KG1 (cell line): ENCODE measurements at regions not wholly inside any gene's neighbourhood (a gene's known extent, or its start where the extent isn't known, plus 50 kb on each side); places are given as distances from the start of the nearest gene placed in this dataset.
"Not testable (repeated sequence)": the region's sequence is repeated elsewhere in the genome, so short reads cannot be mapped to it uniquely, and the experiment has no call there.

Source experiments
- DNase-seq: peaks from one replicate; lab custom pipeline; 2025; lab: John Stamatoyannopoulos, UW

- DNase-seq, result no peak
Measured at GRCh38 chr14:97029800-97030199, 232.6 kb downstream of the VRK1 start.

- DNase-seq, result no peak
Measured at GRCh38 chr14:97031530-97031929, 234.3 kb downstream of the VRK1 start.

DNA sequence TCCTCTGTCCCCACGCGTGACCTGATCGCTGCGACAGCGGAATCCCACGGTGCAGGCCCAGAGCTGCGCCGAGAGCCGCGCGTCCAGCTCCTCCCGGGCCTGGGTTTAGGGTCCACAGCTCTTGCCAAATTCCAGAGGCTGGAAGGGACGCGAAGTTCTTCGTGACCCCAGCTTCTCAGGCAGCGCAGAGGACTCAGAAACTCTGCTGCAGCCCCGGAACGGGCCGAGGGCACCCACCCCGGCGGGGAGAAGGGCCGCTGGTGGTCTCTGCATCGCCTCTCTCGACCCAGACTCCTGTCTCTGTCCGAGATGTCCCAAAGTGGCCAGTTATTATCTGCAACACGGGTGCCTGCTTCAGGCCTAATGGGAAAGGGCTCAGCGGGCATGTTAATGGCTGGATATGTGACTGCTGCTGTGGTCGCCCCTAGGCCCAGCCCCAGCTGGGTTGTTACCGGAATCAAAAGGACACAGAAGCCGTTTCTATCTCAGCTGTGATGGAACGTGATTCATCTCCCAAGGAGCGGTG is 236.4 kb downstream of the VRK1 start:
- DNase-seq, result no peak

DNA sequence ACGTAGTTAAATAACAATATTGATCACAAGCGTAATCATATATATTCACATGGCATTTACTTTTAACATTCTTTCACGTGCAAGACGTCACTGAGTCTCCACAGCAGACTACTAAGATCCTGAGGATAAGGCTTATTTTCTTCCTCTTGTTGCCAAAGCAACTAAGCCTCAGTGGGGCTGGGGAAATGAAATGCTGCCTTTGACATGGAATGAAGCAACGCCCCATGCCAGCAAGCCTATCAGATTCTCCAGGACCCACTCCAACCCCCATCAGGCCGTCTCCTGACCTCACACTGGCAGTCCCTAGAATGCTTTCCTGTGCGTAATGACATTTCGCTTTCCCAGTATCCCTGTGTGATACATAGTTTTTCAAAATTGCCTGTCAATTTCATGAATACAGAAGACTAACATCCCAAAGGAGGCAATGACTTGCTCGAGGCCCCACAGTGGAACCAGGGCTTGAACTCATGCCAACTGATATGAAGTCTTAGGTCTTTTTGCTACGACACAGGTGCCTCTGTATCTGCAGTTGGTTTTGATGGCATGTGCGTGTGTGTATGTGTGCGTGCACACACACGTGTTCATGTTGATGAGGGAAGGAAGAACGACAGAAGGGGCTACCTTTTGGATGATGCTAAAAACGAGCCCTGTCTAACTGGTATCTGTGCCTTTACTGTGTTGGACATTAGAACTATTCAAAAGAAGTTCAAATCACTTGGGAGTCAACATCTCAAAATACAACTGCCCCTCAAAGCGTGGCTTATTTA is 239.1 kb downstream of the VRK1 start:
- DNase-seq, result no peak

DNA sequence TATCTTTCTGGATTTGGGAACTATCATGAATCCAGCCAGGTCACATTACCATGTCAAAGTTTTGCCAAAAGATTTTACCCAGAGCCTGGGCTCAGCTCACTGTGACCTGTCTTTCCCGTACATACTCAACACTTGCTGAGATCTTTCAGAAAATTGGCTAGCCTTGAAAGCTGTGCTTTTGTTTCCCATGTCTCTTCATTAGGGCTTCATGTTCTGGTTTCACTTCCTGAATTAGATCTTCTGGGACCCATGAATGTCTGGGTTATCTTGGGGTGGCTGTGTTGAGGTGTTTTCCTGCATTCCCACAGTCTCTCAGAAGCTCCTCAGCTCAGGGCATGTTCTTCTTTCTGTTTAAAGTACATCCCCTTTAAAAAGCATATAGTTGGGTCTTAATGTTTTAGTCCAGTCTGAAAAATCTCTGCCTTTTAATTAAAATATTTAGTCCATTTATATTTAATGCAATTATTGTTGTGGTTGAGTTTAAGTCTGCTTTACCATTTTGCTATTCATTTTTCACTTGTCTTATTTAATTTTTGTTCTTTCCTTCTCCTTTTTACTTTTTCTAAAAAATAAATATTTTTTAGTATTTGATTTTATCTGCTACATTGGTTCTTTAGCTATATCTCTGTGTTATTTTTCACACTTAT is 242.7 kb downstream of the VRK1 start:
- DNase-seq, result no peak

- DNase-seq, result no peak
Measured at GRCh38 chr14:97046967-97047366, 249.8 kb downstream of the VRK1 start.

GRCh38 chr14:97052001-97052400 is 254.8 kb downstream of the VRK1 start:
- no peak for DNase-seq

GRCh38 chr14:97053941-97054340 is 256.8 kb downstream of the VRK1 start:
- no peak for DNase-seq

DNA sequence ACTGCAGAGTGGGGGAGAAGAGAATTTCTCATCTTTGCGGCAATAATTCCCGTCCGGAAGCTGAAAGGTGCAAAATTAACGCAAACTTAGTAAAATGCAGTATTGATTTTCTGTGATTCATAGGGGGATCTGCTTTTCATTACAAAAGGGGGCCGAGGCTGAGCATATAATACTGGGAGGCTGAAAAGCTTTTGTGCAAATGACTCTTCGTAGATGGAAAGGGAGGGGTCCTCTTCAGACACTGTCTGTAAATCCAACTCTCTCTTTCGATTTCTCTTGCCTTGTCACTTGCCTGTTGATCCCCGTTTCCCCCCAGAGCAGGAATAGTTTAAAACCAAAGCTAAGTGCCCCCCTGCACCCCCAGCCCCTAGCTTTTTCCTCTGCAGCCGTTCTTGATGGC is 258.2 kb downstream of the VRK1 start:
- no peak for DNase-seq

GRCh38 chr14:97056086-97056485 is 258.9 kb downstream of the VRK1 start:
- no peak for DNase-seq

DNA sequence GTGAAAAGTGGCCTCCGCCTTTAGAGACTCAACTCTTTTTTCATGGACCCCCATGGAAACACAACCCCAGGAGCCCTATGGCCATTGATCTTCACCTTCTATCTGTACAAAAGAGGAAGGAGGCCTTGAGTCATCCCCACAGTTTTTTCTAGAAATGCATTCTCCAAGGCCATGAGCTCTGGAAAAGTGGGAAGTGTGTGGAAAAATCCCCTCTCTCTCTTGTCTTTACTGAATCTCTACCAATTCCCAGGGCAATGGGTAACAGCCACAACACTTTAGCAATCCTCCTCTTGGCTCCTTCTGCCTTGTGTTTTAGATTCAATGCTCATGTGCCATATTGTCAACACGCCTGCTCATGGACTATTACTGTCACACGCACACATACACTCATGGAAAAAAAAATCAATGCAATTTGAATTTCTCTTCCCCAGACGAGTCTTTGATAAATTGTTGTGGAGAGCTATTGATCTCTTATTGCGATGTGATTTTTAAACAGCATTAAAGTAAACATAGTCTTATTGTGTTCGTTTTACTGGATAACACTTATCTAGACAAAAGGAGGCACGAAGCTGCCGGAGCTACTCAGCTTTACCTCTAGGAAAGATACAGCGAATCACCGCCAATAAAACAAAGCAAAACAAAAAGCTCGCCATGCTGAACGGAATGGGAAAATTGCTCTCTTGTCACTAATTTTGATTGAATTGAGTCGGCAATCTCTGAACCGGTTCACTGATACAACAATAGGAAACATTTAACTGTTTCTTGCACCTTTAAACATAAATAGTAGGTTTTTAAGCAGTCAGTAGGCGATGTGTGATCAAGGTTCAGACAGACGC is 260.3 kb downstream of the VRK1 start:
- DNase-seq, result no peak

DNA sequence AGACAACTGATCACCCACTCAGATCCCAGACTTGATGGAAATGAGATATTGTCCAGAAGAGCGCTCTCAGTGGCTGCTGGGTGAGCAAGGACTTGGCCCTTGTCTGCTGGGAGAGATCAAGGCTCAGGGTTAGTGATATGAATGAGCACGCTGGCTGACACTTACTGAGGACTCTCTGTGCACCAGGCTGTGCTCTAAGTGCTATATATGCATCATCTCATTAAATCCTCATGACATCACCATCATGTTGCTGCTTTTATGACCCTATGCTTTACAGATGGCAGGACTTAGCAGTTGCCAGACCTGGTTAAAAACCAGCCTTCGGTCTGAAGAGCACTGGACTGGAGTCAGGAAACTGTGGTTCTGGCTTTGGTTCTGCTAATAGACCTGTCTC is 260.9 kb downstream of the VRK1 start:
- no peak for DNase-seq

DNA sequence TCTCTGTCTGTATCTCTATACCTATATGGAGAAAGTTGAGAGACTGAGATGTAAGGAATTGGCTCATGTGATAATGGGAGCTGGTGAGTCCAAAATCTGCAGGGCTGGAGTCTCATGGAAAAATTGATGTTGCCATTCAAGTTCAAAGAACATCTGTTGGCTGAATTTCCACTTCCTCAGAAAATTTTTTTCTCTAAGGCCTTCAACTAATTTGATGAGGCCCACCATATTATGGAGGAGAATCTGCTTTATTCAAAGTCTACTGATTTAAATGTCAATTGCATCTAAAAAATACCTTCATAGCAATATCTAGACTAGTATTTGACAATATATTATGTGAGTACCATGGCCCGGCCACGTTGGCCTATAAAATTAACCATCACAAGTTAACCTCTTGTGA is 261.4 kb downstream of the VRK1 start:
- DNase-seq, result no peak

DNA sequence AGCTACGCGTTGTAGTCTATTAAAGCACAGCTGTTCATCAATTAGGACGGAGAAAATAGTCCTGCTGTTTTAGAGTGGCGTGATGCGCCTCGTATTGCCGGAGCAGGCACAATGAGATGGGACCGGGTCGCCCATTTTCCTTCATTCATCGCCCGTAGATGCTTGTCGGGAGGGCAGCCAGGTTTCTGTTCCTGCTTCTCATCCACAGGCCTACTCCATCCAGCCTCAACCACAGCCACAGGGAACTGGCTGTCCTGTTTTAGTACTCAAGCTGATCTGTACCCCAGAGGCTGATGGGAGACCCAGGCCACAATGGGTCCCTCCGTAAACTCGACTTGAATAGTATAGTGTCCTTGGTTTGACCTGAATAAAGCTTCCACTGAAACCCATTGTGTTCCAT is 264.0 kb downstream of the VRK1 start:
- DNase-seq, result no peak

DNA sequence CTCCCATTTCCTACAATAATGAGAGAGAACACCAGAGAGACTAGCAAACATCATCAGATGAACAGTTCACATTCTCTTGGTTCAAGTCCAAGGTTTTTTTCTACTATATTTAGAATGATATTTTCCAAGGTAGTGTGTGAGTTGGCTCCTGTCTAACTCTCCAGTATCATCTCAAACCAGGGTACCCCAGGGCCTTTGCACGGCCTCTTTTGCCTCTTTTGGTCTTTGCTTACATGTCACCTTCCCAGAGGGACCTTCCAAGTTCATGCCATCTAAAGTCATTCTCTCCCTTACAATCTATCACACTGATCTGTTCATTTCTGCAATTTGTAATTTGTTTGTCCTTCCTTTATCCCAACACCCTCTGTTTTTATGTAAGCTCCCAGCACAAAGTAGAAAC is 264.5 kb downstream of the VRK1 start:
- DNase-seq, result no peak

DNA sequence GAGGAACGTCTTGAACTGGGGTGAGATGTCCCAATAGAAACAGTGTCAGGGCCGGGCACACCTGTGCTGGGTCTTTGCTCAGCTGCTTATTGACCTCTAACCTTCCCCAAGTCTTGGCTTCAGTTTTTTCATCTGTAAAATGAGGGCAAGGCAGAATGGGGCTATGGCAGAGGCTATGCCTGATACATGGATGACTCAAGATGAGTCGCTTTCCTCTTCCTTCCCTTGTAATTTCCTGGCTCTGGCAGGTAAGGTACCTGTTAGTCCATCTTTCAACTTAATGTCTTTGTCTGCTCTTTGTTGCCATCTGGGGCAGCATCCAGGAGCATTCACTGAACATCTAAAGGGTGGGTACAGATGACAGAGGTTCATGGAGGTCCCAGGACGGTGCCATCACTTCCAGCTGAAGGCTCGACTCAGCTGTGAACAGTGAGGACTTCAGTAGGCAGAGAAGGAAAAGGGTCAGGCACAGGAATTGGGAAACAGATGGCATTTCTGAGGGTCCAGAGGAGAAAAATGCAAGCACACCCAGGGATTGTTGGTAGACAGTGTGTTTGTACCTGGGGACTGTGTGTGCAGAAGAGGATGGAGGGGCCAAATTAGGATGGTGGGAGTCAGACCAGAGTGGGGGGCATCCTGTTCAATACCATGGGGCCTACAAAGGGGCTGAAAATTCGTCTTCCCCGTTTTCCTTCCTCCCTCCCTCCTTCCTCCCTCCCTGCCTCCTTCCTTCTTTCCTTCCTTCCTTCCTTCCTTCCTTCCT is 268.3 kb downstream of the VRK1 start:
- no peak for DNase-seq

DNA sequence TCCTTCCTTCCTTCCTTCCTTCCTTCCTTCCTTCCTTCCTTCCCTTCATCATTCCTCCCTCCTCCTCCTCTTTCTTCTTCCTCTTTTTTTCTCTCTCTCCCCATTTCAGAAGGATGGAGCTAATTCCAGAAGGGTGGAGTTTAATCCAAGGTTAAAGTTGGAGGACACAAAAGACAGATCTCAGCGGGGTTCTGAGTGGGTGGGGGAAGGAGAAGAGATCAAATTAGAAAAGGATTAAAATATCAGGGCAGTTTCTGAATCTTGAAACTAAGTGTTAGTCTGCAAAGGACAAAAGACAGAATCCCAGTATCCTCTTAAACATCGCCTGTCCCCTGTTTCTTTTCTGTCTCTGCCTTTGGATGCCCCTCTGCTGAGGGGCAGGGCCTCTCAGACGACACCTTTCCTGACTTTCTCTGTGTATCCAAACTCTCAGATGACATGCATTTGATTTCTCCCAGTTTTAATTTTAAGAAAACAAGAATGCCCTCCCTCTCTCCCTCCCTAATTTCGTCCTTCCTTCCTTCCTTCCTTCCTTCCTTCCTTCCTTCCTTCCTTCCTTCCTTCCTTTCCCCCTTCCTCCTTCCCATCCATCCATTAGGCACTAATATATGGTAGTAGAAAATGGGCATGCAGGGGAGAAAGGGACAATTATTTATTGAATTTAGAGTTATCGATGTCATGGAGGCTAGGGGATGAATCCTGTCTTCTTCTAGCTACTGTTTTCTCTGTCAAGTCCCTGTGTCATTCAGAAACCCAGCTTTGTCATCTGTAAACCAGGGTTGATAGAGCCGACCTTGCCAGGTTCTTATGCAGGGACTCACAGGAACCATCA is 269.1 kb downstream of the VRK1 start:
- no peak for DNase-seq

DNA sequence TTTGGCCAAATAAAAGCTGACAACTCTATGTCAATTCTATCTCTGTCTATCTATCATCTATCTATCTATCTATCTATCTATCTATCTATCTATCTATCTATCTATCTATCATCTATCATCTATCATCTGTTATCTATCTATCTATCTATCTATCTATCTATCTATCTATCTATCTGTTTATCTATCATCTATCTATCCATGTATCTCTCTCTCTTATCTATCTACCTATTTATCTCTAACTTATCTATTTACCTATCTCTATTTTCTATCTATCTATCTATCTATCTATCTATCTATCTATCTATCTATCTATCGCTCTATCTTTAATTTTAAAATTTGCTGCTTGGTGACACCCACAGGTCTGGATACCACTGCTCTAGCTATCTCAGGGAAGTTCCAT is 271.1 kb downstream of the VRK1 start:
- not testable (repeated sequence) for DNase-seq

DNA sequence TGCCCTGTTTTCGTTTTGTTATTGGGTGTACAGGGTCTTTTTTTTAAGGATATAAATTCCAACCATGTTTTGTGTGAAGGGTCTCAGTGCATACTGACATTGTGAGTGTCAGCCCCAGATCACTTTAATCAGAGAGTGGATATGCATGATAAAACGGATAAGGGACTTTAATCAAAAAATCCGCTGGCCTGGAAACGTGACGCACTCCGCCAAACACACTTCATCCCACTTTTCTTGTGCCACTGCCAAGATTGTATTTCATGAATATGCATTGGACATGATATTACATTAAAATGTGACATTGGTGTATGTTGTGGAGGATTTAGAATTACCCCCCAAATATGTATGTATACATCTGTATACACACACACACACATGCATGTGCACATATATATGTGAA is 273.1 kb downstream of the VRK1 start:
- no peak for DNase-seq

DNA sequence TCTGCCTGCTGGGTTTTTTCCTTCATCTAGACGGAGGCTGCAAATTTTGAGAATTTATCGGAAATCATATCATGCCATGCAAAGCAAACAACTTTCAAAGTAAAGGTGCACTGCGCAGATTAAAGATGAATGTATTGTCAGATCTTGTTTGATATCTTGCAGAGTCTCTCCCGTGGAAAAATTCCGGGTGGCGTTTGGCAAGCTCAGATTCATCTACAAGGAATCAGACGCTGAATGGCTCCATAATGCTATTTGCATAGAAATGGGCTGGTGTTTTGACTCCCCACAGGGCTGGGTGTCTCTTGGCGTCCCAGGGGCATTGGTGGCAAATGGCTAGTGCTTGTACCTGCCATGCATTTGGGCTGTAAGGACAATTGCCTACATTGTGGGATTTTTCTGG is 274.0 kb downstream of the VRK1 start:
- DNase-seq, result no peak

DNA sequence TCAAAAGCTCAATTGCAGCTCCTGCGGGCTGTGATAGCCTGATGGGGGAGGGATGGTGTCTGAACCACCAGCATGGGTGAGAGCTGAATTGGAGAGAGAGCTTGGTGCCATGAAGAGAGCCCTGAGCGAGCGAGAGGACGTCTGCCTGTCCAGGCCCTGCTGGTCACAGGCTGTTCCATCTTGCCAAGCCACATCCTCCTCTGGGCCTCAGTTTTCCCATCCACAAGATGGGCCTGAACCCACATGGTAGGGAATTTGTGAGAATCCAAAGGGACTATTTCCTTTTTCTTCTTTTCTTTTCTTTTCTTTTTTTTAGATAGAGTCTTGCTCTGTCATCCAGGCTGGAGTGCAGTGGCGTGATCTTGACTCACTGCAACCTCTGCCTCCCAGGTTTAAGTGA is 276.4 kb downstream of the VRK1 start:
- DNase-seq, result no peak
